ENCODE measurements at regions not wholly inside any gene's neighbourhood (a gene's known extent, or its start where the extent isn't known, plus 50 kb on each side); places are given as distances from the start of the nearest gene placed in this dataset.

DNA sequence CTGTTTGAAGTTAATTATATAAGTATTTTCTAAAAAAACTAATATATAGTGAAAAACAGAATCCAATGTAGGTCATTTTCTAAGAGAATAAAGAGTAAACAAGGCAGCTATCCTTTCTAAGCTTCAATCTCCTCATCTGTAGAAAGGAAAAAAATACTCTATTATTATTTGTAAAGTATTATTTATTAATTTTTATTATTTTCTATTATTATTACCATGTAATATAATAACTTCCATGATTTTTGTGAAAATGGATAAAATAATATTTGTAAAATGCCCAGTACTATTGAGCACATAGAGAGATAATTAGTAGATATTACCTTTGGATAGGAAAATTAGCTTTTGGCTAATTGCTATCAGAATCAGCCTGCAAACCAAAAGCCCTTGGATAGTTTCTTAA is 684.4 kb downstream of the MTRR start:
- TF ChIP-seq POLR2AphosphoS5 (IDR thresholded peaks at IDR 0.05; ENCODE audit: low read depth, low read length) (no peak), TAF1 (IDR thresholded peaks at IDR 0.05; ENCODE audit: borderline replicate concordance, insufficient read depth, low read length) (no peak), SIN3A (IDR thresholded peaks at IDR 0.05; ENCODE audit: borderline replicate concordance, insufficient read depth, low read length) (no peak), FOXP2 (optimal IDR thresholded peaks at IDR 0.05; ENCODE audit: borderline replicate concordance, extremely low read depth, extremely low read length, insufficient read depth) (no peak)
- TF ChIP-seq, protein P1, sequence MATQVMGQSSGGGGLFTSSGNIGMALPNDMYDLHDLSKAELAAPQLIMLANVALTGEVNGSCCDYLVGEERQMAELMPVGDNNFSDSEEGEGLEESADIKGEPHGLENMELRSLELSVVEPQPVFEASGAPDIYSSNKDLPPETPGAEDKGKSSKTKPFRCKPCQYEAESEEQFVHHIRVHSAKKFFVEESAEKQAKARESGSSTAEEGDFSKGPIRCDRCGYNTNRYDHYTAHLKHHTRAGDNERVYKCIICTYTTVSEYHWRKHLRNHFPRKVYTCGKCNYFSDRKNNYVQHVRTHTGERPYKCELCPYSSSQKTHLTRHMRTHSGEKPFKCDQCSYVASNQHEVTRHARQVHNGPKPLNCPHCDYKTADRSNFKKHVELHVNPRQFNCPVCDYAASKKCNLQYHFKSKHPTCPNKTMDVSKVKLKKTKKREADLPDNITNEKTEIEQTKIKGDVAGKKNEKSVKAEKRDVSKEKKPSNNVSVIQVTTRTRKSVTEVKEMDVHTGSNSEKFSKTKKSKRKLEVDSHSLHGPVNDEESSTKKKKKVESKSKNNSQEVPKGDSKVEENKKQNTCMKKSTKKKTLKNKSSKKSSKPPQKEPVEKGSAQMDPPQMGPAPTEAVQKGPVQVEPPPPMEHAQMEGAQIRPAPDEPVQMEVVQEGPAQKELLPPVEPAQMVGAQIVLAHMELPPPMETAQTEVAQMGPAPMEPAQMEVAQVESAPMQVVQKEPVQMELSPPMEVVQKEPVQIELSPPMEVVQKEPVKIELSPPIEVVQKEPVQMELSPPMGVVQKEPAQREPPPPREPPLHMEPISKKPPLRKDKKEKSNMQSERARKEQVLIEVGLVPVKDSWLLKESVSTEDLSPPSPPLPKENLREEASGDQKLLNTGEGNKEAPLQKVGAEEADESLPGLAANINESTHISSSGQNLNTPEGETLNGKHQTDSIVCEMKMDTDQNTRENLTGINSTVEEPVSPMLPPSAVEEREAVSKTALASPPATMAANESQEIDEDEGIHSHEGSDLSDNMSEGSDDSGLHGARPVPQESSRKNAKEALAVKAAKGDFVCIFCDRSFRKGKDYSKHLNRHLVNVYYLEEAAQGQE (IDR thresholded peaks at IDR 0.05; ENCODE audit: insufficient read depth in 1 of 2, low read depth in 2 of 2, low read length in 2 of 2): no peak

All from PFSK-1 (cell line).